HG03095 (cell line): ENCODE measurements at regions not wholly inside any gene's neighbourhood (a gene's known extent, or its start where the extent isn't known, plus 50 kb on each side); places are given as distances from the start of the nearest gene placed in this dataset.
"Not testable (repeated sequence)": the region's sequence is repeated elsewhere in the genome, so short reads cannot be mapped to it uniquely, and the experiment has no call there.

ENCODE experiments used
- ATAC-seq: cut with Tn5 transposase; IDR thresholded peaks from one replicate; pipeline ENCODE4 v1.9.1; 2021; ENCODE audit warnings: moderate library complexity; ENCODE audit not compliant: unreplicated experiment

GRCh38 chrX:7640392-7640791, 202.6 kb upstream of the VCX start:
- no peak for ATAC-seq

- ATAC-seq: no peak
Measured at GRCh38 chrX:7638078-7638710, 204.8 kb upstream of the VCX start.

- no peak for ATAC-seq
Measured at GRCh38 chrX:7637066-7637465, 205.9 kb upstream of the VCX start.

- ATAC-seq: no peak
Measured at GRCh38 chrX:7635604-7636003, 207.4 kb upstream of the VCX start.

GRCh38 chrX:7620560-7620959, 222.4 kb upstream of the VCX start:
- ATAC-seq: no peak

GRCh38 chrX:7617994-7618393, 225.0 kb upstream of the VCX start:
- no peak for ATAC-seq

- no peak for ATAC-seq
Measured at GRCh38 chrX:7614616-7615015, 228.4 kb upstream of the VCX start.

- ATAC-seq: not testable (repeated sequence)
Measured at GRCh38 chrX:7608625-7609024, 234.3 kb upstream of the VCX start.

GRCh38 chrX:7606039-7606652, 236.8 kb upstream of the VCX start:
- no peak for ATAC-seq

- no peak for ATAC-seq
Measured at GRCh38 chrX:7603387-7603786, 239.6 kb upstream of the VCX start.

GRCh38 chrX:7596822-7597221, 246.1 kb upstream of the VCX start:
- no peak for ATAC-seq

- not testable (repeated sequence) for ATAC-seq
Measured at GRCh38 chrX:7593370-7593769, 249.6 kb upstream of the VCX start.

GRCh38 chrX:7586126-7586525, 256.8 kb upstream of the VCX start:
- no peak for ATAC-seq

GRCh38 chrX:7582191-7582590, 260.8 kb upstream of the VCX start:
- no peak for ATAC-seq

GRCh38 chrX:7580127-7580526, 262.8 kb upstream of the VCX start:
- ATAC-seq: no peak

GRCh38 chrX:7574325-7574724, 268.6 kb upstream of the VCX start:
- ATAC-seq: no peak

GRCh38 chrX:7570432-7571029, 272.4 kb upstream of the VCX start:
- ATAC-seq: no peak

GRCh38 chrX:7568597-7568996, 274.4 kb upstream of the VCX start:
- ATAC-seq: no peak

- ATAC-seq: no peak
Measured at GRCh38 chrX:7568130-7568529, 274.8 kb upstream of the VCX start.

- ATAC-seq: no peak
Measured at GRCh38 chrX:7552760-7553159, 290.2 kb upstream of the VCX start.

GRCh38 chrX:7546551-7547080, 296.4 kb upstream of the VCX start:
- ATAC-seq: no peak

GRCh38 chrX:7545564-7545963, 297.4 kb upstream of the VCX start:
- no peak for ATAC-seq
